Mucosa of gallbladder (tissue), 1 donor: ENCODE measurements at regions not wholly inside any gene's neighbourhood (a gene's known extent, or its start where the extent isn't known, plus 50 kb on each side); places are given as distances from the start of the nearest gene placed in this dataset.
"Not testable (repeated sequence)": the region's sequence is repeated elsewhere in the genome, so short reads cannot be mapped to it uniquely, and the experiment has no call there.

Source experiments
- DNase-seq: peaks from one replicate; pipeline ENCODE4 v3.0.0-alpha.2; 2020; ENCODE audit warnings: low spot score
- donor health status: DM: no; HTN: no; CAD: no.

DNA sequence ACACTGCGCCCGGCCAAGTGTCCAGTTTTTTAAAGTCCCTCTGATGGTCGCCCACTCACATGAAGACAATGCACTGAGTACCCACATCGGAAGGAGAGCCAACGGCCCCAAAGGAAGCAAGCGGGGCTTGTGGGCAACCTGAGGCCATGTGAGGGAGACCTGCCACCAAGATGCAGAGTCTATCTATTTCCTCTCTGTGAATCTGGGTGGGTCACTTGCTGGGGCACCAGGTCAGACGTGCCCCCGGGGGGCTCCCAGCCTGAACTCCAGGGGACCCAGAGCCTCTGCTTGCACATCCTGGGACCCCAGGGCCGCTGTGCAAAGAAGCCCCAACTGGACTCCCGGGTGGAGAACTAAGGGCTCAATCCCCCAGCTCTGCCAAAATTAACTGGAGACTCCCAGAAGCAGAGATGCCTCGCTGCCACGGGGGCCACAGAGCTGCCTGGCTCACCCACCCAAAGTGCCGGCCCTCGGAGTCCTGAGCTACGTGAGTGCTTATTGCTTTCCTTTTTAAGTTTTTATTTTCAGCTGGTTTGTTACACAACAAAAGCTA lies 106.4 kb downstream of the BRD1 start:
- DNase-seq: no peak

DNA sequence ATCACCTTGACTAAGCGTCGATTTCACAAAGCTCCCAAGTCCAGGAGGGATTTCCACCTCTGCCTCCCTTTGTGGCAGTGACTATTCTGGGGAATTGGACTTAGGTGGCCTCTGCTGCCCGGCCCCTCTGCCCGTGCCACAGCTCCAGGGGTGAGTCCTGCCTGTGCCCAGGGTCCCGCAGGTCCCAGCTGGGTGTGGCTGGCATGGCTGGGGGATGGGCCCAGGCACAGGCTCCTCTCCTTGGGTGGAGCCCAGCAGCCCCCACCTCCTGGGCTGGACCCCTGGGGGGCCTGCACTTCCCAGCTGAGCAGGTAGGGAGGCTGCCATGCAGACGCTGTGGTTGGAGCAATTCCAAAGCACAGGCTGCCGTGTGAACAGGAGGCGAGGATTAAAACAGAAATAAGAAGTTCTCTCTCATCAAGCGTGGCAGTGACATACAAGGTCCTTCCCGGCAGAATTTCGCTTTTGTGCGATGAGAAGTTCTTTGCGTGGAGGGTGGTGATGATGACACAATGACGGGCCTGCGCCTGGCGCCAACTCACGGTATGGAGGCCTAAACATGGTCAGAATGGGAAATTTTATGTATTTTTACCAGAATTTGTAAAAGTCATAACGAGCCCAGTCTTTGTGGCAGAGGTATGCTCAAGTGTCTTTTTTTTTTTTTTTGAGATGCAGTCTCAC lies 107.3 kb downstream of the BRD1 start:
- no peak for DNase-seq

DNA sequence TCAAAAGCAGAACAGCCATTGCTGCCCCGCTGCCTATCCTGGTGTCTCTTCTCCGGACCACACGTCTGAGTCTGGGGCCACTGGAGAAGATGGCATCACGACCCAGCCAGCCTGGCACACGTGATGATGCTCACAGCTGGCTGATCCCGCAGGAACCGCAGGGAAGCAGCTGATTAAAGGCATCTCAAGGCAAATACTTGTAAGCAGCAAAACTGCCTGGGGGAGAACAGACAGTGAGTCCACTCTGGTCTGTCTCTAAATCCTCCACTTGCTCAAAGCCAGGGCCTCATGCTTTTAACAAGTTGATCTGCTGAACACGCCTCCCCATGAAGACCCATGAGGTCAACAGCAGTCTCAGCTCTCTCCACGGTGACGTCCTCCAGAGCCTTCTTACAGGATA lies 108.6 kb downstream of the BRD1 start:
- DNase-seq: no peak

DNA sequence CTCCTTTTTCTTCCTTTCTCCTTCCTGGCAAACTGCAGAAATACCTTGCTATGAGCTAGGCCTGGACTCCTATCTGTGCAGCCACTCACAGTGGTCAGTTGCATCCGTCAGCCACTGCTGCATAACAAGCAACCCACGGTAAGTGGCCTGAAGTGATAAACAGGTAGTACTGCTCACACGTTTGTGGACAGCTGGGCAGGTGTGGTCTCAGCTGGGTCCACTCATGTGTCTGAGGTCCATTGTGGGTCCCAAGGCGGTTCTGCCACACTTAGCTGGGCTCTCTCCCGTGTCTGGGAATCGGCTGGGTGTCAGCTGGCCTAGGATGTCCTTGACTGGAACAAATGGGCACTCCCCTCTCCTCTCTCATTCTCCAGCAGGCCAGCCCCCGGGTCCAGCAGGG lies 109.3 kb downstream of the BRD1 start:
- no peak for DNase-seq

DNA sequence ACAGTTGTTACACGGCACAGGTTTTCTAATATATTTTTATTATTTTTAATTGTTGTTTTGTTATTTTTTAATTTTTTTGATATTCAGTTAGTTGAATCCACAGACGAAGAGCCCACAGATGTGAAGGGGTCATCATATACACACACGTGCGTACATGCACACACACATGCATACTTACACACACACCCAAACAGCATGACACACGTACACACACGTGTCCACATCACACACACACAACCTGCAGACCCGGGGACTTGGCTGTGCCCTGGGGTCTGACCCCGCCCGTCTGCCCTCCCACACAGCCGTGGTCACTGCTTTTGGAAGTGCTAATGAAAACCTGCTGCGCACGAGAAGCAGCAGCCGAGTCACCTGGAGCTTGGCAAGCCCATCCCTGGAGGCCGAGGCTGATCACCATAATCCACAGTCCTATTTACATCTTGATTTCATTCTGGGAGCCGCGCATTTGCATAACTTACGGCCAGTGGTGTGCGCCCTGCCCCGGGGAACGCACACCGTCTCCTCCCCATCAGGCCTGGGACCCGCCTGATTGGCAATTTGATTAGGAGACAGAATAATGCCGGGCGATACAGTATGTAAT lies 110.3 kb downstream of the BRD1 start:
- DNase-seq: no peak

DNA sequence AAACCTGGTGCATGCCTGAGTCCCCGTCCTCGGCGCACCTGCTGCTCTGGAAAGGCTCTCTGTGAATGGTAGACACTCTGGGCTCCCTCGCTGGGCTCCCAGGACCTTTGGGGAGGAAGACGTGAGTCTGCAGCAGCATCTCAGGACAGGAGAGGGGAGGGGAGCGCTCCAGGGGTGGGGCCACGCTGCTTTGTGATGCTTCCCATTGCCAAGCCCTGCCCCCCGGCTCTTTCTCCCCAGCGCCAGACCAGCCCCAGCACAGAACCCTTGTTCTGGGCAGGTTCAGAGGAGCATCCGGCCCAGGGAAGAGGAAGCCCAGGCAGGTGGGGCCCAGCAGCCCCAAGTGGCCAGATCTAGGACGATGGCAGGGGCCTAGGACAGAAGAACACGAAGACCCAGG lies 111.2 kb downstream of the BRD1 start:
- no peak for DNase-seq

DNA sequence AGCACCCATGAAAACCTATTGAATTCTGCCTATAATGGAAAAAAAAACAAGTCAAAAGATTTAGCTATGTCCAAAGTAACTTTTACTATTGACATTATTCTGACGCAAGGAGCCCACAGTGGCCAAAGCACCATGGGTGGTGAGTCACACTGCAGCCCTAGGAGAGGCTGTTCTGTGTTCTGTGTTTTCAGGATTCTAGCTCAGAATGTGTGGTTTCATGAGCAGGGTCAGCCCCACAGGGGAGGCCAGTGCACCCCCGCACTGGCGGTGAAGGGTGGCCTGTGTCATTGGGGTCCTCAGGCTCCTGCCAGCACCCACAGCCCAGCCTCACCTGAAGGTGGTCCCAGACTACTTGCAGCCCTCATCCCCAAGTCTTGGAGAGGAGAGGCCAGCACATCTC lies 112.2 kb downstream of the BRD1 start:
- DNase-seq: no peak

DNA sequence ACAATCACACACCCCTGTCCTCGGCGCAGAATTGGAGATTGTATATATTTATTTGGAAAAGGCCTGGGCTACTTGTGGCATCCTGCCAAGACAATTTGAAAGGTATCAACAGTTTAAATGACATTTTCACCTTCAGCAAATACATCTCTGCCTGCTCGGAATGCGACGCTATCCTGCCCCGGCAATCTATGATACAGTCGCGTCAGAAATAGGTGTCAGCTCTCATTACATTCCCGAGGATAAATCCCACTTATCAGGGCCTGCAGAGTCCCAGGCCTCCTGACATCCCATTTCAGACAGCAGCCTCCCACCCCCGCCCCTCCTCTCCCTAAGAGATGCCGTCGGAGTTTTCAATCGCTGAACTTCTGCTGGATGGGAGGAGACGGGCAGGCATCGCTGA lies 114.7 kb downstream of the BRD1 start:
- DNase-seq: no peak

DNA sequence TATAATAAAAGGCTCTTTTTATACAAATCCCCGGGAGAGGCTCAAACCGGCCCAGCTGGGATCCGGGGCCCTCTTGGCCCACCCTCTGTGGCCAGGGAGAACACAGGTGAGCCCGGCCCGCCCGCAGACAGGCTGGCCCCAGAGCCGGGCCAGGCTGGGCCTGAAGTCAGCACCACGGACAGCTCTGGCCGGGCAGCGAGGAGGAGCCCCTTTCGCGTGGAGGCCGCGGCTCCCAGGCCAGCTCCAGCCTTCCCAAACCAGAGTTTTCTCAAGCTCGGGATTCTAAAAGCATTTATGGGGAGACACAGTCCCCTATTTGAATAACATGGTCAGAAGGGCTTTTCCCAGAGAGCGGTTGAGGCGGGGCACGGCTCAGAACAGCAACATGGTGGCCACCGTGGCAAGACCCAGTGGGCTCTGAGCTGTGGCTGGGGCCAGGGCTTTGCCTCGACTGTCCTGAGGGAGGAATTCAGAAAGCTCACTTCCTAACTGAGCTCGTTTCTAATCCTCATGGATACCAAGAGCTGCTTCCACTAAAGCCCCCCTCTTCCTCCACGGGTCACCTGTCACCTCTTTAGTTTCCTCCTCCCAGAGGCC lies 115.4 kb downstream of the BRD1 start:
- no peak for DNase-seq

DNA sequence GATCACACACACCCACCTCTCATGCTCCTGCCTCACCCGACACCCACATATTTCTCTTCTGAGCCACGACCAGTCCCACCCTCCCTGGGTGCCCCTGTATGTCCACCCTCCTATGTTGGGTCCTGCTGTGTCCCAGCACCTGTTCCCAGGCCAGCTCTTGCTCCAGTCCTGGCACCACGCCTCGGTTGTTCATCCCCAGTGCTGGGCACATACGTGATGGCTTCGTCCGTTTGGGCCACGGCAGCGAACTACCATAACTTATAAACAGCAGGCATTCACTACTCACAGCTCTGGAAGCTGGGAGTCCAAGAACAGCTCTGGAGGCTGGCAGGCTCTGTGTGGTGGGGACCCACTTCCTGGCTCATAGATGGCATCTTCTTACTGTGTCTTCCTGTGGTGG lies 116.9 kb downstream of the BRD1 start:
- no peak for DNase-seq

DNA sequence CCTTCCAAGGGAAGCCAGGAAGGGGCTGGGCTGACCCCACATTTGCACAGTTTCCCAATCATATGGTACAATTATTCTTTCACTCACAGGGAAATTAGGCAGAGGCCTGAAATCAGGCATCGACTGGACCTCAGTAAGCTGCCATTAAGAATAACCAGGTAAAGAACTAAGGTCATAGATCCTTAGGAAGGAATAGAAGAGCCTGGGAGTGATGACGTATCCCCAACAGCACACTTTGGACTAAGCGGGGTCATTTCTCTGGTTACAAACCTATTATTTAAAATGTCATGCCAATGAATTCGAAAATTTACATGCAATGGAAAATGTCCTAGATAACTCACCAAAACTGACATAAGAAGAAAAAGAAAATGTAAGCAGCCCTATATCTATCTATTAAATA lies 118.2 kb downstream of the BRD1 start:
- DNase-seq: no peak

DNA sequence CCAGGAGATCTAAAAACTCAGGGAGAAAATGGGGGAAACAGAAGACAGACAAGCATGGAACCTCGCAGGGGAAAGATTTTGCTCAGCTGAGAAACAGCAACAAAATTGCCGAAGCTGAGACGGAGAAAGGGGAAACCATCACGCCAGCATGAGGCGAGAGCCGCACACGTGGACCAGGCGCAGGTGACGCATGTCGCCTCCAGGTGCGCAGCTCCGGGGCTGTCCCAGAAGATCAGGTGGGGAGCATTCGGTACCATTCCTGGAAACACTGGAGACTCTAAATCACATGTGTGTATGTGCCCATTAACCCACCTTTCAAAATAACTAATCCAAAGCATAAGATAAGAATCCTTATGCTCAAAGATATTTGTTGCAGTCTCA lies 121.7 kb downstream of the BRD1 start:
- DNase-seq: no peak

DNA sequence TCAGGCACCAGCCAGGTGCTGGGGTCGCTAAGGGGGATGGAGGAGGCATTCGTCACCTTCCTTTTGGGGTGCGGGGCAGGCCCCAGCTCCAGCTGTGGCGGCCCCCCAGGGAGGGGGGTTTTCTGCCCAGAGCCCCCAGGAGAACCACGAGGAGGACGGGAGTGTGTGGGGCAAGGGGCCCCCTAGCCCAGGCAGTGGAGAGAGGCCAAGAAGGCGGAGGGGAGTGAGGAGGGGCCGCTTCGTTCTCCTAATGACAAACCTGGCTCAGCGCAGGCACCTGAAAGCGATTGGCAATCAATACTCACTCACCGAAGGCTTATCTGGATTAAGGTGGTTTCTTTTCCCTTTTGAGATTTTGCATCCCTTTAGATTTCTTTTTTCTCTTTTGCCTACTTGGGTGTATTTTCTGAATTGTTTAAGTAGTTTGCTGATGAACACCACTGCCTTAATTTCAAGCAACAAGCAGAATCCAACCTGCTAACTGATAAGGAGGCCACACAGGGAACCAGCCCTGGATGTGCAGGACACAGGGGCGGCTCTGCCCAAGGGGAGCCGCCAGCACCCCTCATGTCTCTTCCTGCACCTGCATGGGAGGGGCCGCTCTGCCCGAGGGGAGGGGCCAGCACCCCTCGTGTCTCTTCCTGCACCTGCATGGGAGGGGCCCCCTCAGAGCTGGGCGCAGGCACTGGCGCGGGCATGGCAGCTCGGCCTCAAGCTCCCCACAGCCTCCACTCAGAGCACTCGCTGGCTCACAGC lies 122.3 kb downstream of the BRD1 start:
- no peak for DNase-seq

DNA sequence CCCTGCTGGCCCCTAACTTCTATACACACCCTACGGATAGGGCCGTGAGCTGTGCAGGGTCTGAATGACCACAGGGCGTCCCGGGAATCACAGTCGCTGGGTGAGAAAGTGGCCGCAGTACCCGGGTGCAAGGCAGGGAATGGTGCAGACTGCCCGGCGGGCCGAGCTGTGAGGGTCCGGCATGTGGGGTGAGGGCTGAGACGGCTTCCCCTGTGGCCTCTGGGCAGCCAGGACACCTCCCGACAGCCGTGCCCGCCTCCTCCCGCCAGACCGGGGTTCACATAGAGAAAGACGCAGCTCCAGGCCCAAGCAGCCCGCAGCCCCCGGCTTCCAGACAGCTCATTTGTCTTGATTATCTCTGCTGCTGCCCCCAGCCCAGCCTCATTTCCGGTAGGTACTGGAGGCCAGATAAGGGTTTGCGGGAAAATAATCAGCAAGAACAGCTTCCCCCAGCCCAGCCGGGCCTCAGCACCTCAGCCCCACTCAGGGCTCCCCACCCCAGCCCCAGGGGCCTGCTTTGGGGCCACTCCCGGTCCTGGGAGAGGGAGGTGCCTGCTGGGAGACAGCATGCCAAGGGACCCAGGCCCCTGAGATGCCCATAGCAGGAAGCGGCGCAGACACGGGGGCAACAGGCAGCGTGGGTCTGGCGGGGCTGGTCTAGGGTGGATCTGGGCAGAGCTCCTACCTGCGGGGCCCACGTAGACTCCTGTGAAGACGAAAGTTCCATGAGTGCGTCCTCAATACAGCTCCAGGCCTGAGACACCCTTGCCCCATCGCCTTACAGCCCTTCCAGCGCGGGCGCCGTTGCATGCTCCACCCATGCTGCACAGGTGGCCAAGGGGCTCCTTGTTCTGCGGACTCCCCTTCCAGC lies 123.1 kb downstream of the BRD1 start:
- DNase-seq: no peak

DNA sequence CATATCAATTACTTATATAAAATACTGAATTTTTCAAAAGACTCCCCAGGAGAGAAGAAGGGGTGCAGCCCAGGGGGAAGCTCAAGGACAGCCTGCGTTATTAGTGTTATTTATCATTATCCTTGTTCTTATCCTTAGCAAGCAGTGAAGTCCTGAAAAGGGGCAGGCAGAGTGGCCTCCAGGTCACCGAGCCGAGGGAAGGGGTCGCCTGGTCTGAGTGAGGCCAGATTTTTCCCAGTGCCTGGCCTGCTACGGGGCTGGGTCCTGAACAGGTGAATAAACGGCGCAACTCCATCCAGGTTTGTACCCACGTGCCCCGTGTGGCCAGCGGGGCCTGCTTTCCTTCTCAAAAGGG lies 123.7 kb downstream of the BRD1 start:
- no peak for DNase-seq

DNA sequence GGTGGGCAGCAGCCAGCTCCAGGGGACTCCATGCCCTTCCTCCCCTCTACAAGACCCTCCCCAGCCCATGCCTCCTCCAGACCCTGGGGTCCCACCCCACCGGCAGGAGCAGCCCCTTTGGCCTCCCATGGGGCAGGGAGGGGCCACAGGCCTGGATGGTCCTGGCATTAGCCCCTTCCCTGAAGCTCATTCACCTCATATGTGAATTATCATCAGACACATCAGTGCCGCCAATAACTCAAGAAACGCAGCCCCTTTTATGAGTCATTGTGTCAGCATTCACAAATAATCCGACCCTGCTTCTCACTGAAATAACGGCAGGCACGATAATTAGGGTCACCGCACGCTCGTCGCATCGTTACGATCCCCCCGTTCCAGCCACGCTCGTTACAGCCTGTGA lies 124.2 kb downstream of the BRD1 start:
- DNase-seq: no peak

DNA sequence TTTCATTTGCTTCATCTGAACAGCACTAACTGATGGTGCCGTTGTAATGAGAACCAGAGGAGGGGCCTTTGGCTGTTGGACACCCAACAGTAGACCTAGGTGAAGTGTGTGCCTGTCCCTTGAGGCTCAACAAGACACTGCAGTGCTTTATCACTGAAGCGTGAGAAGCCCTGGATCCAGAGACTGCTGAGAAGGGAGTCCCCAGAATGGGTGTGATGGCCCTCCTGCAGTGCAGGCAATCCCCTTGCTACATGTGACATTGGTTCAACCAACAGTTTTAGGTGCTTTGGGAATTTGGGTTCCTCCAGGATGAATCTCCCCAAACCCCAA lies 125.6 kb downstream of the BRD1 start:
- no peak for DNase-seq

DNA sequence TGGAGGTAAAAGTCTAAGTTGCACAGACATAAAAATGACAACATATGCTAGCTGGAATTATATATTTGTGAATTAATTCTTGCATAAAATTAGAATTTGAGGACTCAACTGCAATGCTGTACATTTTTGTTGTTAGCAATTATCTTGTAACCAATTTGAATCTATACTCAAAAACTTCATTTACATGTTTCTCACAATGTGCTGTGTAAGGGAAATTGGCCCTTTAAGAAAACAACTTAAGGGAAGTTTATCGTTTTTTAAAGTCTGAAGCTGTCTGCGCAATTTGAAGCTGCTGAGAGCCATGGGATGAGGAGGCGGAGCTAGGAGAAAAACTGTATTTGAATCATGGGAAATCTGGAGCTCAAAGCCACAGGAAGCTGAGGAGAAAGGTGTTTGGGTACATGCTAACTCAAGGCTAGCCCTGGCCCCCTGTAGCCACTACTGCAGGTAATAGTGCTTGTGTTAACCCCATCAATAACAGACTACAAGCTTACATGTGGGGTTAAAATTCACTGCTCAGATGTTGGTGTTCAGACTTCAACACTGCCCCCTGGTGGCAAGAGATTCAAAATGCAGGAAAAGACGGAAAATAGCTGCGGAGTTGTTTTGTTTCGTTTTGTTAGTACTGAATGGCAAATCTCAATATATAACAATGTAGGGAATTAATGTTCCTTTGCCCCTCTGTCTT lies 126.1 kb downstream of the BRD1 start:
- no peak for DNase-seq

DNA sequence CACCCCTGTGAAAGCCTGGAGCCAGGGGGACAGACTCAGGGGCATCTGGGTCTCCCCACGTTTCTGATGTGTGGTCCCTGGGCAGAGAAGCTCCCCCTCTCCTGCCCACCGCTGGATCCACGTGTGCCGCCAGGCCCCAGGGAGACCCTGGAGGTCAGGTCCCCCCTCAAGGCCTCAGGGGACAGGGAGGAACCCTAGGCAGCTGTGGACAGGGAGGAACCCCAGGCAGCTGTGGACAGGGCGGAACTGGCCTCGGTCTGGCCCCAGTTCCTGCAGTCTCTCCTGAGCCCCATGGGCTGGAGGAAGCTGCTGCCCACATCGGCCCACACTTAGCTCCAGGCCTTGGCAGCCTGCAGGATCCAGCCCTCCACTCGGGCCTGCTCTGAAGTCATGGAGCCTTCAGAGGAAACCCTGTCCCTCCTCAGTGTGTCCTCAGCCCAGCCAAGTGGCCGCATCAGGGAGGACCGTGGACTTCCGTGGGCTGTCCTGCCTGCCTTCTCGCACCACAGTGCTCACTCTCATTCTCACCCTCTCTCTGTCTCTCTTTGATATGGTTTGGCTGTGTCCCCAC lies 127.7 kb downstream of the BRD1 start:
- DNase-seq: no peak

DNA sequence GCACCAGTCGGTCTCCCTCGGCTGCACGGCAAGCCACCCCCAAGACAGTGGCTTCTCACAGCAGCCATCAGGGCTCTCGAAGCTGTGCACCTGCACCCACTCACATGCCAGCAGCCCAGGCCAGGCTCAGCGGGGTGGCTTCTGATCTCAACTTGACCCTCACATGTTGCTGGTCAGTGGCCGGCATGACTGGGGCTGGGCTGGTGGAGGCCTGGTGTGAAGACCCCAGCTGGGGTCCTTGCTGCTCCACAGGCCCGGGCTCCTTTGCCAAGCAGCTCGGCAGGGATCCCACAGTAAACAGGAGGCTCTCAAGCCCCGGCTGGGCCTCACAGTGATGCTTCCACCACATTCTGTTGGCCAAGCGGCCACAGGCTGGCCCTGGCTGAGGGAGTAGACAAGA lies 128.2 kb downstream of the BRD1 start:
- DNase-seq: no peak

DNA sequence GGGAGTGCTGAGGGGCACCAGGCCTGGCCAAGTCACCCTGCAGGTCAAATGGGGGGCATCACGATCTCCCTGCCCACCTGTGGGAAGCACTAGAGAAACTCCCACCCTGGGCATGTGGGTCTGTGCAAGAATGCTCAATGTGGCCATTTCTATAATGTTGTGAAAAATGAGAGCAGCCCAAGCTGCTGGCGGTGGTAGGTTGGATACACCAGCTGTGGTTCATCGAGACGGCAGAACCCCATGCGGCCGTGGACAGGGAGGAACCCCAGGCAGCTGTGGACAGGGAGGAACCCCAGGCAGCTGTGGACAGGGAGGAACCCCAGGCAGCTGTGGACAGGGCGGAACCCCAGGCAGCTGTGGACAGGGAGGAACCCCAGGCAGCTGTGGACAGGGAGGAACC lies 129.1 kb downstream of the BRD1 start:
- DNase-seq: not testable (repeated sequence)
